Inferior parietal cortex (tissue), 1 donor: ENCODE measurements at regions not wholly inside any gene's neighbourhood (a gene's known extent, or its start where the extent isn't known, plus 50 kb on each side); places are given as distances from the start of the nearest gene placed in this dataset.
"Not testable (repeated sequence)": the region's sequence is repeated elsewhere in the genome, so short reads cannot be mapped to it uniquely, and the experiment has no call there.

ENCODE experiments used
- DNase-seq: peaks from one replicate; pipeline ENCODE4 v3.0.0-alpha.2; 2016; ENCODE audit errors: extremely low spot score

DNA sequence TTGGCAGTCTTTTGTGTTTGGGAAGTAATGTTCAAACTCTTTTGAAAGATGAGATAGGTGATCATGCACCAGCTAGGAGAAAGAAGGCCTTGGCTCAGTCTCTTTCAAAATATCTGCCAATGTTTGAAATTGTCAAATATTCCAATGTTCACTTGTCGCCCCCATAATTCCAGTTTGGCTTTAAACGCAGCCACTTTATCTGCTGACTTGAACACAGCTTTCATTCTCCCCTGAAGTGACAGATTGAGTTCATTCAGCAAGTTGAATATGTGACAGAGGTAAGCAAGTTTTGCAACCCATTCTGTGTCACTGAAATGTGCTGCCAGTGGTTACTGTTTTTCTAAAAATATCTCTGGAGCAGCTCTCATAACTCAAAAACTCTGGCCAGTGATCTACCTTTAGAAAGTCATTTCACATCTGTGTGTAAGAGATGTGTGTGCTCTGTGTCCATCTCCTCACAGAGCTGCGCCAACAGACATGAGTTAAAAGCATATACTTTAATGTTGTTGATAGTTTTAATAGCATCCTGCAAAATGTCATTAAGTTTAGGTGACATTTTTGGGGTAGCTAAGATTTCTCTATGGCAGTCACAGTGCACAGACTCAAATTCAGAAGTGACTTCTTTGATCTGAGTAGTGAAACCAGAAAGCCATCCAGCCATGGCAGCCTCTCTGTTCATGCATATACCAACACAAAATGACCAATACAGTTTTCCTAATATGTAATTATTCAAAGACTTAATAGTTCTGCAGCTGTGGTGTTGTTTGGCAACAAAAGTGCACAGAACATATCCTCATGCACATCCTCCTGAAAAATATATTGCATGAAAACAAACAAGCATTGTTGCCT lies 614.3 kb upstream of the MIS18BP1 start:
- no peak for DNase-seq

DNA sequence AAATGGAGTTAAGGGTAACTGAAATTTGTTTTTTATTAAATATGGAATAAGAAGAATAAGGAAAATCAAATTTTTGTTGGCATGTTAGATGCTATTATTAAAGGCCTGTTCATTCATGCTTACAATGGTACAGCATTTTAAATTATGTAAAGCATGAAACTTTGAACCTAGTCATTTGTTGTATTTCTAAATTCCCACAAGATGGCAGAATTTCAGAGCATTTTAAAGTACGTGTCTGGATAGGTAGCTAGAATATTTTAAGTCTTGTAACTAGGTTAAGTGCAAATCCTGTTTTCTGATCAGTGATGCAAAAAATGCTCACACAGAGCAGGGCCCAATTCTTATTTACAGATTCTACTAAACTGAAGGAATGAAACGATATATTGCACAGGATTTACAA lies 585.6 kb upstream of the MIS18BP1 start:
- DNase-seq, result peak; percentile 29

DNA sequence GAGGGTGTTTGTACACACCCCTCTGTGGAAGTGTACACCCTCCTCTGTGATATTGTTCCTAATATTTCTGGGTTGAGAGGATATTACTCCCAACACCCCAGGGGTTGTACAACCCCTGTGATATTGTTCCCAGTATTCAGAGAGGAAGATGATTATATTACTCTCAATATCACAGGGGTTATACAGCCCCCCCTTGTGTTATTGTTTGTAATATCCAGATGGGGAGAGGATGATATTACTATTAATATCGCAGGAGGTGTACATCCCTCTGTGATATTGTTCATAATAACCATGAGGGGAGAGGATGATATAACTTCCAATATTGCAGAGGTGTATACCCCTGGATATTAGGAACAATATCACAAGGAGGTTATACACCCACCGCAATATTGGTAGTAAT lies 566.1 kb upstream of the MIS18BP1 start:
- DNase-seq, result no peak

DNA sequence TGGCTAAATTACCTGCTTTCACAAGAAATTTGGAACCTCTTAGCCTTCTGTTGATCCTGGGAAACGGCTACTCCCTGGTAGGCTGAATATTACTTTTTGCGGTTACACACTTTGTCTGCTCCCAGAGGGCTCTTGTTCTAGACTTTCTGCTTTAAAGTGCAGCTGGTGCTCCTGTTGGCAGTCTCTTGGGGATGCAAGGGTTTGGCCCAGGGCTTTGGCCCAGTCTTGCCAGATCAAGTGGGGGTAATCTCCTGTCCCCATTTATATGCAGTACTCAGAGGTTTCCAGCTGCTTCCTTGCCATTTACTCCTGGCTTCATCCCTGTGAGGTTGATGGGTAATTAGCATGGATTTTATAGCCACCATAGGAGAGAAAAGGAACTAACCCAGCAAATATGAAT lies 558.2 kb upstream of the MIS18BP1 start:
- DNase-seq, result no peak

DNA sequence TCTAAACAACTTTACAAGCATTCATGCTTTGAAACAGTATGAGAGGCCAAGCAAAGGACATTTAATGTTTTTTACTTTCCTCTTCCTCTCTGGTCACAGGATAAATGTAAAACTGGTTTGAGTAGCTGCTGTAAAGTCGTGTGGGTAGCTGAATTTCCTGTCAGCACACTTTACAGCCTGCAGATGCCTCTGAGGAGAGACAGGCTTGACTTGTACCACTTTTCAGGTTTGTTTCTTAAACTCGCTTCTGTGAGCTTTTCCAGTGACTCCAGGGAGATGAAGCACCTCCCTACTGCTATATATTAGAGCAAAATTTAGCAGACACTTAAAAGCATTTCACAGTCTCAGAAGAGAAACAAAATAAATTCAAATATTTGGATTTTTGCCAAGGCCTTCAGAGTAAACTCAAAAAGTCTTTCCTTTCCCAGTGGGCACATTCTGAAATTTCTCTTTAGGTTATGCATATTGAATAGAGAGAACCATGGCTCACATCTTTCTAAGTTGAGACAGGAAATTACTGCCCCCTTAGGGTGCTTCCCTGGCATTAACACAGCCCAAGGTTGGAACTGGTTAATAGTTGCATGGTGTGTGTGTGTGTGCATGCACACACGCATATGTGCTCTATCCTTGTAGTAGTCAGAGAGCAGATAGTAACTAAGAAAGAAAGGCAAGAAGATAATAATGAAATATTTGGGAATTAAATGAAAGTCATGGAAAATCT lies 557.3 kb upstream of the MIS18BP1 start:
- no peak for DNase-seq

DNA sequence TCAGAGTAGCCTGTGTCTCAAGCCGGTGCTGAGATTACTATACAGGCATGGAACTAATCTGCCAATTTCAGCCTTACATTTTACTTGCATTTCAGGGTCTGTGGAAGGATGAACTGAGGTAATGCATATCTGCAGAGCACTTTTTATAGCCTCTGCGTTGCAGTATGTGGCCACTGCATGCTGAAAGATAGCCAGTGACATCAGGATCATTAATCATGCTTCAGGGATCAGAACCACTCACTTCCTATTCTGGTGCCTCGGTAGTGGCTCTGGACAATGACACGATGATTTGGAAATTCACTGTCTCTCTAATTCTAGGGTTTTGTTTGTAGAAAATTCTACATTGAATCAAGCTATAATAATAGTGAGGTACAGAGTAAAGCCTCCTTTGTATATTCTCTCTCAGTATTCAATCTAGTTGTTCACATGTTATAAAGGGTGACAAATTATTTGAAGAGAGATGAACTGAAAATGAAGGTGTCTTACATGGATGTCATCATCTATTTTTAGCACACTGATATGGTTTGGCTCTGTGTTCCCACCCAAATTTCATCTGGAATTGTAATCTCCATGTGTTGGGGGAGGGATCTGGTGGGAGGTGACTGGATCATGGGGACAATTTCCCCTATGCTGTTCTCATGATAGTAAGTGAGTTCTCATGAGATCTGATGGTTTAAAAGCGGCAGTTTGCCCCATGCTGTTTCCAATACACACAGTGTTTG lies 554.3 kb upstream of the MIS18BP1 start:
- DNase-seq, result no peak

DNA sequence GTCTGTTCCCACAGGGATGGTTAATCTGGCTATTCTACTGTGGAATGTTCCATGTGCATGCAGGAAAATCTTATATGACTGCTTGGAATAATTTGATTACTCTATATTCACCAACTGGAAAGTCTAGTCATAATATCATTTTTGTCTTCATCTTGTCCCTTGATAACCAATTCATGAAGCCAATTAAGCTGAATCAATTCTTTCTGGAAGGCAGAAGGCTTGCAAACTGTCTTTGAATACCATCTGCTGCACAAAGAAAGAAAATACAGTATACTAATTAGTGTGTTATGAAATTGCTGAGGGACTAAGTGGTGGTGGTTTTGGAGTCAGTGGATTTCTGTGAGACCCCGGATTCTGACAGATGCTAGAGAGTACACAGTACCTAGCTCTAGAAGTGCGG lies 546.5 kb upstream of the MIS18BP1 start:
- DNase-seq, result no peak

DNA sequence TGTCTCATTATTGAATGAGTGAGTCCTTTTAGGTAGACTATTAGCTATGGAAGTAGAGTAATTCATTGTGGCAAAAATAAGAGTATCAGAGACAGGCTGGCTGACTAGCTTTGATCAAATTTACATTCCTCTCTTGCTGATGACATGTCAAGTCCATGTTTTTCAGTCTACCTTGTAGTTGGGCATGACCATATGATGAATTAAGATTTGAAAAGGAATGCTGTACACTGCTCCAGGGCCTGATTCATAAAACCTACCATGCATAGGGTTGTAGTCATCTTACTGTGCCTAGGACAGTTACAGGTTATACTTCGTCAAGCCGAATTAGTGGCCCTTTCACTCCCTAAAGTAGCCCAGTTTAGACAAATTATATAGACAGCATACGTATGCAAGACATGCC lies 545.7 kb upstream of the MIS18BP1 start:
- no peak for DNase-seq

DNA sequence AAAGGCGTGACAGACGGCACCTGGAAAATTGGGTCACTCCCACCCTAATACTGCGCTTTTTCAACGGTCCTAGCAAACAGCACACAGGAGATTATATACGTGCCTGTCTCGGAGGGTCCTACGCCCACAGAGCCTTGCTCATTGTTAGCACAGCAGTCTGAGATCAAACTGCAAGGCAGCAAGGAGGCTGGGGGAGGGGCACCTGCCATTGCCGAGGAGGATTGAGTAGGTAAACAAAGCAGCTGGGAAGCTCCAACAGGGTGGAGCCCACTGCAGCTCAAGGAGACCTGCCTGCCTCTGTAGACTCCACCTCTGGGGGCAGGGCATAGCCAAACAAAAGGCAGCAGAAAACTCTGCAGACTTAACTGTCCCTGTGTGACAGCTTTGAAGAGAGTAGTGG lies 543.0 kb upstream of the MIS18BP1 start:
- not testable (repeated sequence) for DNase-seq

DNA sequence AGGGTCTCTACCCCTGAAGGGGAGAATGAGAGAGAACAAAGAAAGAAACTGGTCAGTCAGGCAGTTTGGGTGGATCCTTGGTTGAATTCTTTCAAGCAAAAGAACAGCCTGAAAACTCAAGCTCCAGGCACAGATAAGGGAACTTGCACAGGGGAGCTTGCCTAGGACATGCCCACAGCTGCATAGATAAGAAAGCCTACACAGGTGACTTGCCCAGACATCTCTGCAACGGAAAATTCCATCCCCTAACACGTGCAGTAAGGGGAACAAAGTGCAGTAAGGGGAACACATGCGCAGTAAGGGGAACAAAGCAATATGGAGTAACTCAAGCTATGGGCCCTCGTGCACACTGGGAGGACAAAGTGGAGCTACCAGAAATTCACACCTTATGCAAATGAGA lies 540.1 kb upstream of the MIS18BP1 start:
- DNase-seq, result no peak

DNA sequence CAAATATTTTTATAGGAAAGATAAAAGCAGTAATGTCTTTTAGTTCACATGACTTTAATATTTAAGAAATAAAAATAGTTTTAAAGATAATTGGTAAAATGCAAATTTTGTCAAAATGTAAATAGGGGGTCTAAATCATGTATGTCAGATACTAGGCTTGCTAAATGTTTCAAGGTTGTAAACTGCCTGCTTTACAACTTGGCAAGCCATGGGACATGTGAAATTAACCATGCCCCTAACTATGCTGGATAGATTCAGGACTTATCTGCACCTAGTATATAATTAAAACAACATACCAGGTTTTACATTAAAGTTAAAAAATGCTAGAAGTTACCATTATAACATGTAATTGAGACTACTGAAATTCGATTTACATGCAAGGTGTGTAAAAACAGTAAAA lies 537.3 kb upstream of the MIS18BP1 start:
- no peak for DNase-seq

DNA sequence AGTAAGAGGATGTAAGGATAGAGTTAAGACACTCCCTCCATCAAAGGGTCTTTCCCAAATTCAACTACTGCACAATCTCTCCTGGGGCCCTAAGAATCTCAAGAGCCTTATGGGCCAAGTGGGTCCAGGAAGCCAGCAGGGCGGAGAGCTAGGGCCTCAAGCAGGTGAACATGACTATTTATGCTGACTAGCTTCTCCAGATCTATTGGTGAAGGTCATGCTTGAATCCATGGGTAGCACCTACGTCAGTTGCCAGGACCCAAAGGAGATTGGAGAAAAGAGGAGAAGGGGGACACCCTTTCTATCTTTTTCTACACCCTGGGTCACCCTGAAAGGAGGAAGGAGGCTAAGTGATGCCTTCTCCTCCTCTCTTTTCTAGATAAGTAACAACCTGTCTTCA lies 534.2 kb upstream of the MIS18BP1 start:
- no peak for DNase-seq

DNA sequence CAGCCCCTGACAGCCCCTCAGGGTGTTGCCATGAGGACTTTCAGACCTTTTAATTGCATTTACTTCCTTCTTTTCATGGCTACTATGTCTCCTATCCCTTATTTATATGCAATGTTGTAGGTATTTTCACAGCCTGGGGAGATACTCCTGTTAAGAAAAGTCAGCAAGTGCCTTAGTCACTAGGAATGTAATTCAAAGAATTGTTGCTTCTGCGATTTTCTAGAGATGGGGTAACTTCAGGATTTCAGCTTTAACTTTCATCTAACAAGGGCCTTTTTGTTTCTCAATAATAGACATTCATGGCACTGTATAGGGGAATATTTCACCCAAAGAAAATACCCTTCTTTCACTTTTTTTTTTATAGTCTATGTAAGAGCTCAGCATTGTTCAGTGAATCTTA lies 533.3 kb upstream of the MIS18BP1 start:
- DNase-seq, result no peak

DNA sequence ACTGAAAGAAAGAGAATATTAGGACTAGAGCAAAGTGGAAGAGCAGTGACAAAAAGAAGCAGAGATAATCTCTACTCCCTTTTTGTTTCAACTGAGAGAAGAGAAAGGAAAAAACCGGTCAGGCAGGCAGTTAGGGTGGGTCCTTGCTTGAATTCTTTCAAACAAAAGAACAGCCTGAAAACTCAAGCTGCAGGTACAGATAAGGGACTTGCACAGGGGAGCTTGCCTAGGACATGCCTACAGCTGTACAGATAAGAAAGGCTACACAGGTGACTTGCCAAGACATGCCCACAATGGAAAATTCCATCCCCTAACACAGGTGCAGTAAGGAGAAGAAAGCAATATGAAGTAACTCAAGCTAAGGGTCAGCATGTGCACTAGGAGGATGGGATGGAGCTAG lies 532.2 kb upstream of the MIS18BP1 start:
- no peak for DNase-seq

DNA sequence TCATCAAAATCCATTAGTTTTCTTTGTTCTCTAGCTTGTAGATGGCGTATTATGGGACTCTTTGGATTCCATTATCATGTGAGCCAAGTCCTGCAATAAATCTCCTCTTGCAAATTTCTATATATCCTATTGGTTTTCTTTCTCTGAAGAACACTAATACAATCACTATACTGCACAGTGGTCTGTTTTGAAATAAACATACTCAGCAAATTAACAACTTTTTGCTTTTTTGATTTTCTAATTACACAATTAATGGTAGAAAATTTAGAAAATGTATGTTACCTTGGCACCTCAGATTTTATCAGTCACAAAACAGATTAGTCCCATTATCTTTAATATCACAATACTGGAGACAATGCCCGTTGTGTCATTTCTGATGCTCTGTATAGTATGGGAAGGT lies 513.2 kb upstream of the MIS18BP1 start:
- DNase-seq, result no peak

DNA sequence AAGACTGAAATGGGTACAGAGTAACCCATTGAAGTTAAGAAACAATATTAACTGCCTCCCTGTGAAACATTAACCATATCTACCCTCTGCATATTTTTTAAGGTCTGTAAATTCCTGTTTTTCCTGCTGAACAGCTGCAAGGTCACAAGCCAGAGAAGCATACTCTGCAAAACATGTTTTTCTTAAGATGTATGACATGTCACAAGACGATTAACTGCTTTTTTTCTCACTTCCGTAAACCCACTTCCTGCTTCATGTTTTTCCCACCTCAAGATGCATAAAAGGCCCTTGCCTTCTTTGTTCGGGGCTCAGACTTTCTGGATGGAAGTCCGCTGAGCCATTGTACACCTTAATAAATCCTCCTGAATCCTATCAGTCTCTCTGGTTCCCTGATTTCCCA lies 504.7 kb upstream of the MIS18BP1 start:
- DNase-seq, result no peak

DNA sequence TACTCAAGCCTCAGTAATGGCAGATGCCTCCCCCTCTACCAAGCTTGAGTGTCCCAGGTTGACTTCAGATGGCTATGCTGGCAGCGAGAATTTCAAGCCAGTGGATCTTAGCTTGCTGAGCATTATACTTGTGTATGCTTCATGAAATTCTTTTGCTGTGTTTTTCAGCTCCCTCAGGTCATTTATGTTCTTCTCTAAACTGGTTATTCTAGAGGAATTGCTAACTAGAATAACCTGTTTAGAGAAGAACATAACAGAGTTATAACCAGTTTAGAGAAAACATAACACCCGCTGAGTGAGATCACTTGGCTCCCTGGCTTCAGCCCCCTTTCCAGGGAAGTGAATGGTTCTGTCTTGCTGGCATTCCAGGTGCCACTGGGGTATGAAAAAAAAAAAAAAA lies 503.4 kb upstream of the MIS18BP1 start:
- not testable (repeated sequence) for DNase-seq

DNA sequence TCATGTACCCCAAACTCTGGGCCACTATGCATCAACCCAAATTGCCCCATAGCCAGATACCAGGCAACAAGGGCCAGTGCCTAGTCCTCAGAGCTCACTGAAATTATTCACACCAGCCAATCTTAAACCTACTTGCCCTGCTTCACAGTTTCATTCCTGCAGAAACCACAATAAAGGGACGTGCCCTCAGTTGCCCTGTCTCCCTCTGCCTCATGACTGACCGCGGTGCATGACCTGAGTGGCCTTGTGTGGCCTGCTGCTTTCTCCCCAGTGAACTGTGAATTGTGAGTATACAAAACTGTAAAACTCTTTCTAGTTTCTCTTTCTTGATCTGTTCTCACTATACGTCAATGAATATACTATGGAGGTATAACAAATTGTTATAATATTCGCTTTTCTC lies 490.9 kb upstream of the MIS18BP1 start:
- no peak for DNase-seq

DNA sequence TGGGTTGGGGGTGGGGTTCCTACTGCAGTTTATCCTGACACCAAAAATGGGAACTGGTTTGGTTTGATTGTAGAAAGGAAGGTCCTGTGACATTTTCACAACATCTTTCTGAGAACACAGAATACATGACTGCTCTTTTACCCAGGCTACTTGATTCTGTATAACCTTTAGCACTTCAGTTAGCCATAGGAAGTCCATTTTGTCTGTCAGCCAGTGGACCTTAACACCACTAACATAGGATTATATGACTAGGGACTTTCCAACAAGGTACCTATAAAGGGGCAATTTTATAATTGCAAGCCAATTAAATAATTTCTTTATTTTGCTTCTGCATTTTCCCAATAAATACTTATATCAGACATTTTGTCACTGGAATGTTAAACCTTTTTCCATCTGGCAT lies 489.2 kb upstream of the MIS18BP1 start:
- DNase-seq, result no peak

DNA sequence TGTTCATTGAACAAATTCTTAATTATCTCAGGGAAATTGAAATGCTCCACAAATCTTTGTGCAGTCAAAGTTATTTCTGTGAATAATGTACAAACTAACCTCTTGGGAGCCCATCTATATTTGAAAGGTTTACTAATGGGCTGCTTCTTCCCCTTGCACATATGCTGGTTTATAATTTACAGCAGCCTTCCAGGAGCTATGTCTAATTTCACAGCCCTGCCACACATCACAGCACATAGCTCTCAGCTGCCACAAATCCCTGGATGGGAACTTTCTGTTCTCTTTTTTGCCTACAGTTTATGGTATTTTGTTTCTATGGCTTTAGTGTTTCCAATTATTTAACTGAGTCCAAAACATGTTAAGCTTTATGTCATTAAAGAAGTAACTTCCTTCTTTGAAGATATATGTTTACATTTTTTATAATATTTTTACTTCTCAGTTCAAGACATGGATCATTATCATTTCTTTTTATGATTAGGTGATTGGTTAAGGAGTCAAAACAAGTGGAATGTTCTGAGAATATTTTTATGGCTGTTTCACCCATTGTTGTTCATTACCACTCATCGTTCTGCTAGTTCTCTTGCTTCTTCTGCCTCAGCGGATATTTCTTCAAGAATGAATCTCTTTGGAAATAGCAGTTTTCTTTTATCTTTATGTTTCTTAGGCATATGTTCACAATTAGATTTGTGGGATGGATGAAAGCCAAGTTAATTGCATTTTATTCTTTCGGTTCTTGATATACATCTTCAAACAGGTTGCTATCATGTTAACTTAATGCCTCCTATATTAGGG lies 475.6 kb upstream of the MIS18BP1 start:
- no peak for DNase-seq

DNA sequence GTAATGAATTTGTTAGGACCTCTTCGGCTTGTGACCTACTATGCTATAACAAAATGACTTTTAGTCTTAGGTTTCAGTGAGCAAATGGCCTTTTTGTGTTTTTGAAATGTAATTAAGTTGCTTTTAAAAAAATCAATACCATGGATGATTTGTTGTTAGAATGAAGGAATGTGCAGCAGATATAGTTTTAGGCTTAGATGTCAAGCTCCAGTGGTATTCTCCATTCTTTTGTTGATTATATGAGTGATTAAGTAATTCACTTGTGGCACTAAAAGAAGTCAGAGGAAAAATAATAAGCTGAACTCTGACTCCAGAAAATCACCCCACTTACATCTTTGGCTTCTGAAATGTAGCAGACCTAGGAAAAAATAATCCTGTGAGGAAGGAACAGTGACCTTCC lies 474.1 kb upstream of the MIS18BP1 start:
- no peak for DNase-seq

DNA sequence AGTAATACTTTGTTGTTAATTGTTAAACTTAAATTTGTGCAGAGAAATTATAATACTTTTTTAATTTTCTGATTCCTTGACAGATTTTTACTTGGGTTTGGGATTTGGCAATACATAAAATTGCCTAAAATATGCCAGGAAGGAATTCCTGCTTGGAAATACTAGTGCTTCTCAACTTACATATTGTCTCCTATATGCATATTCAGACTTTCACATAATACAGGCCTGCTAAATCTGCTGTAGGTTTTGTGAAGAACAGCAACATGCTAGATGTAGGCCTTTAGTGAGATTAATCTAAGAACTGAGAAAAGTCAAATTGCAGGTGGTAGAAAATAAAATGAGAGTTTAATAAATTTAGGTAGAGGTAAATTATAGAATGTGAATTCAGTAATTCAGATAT lies 468.5 kb upstream of the MIS18BP1 start:
- no peak for DNase-seq
